VCaP (cell line): ENCODE measurements at regions not wholly inside any gene's neighbourhood (a gene's known extent, or its start where the extent isn't known, plus 50 kb on each side); places are given as distances from the start of the nearest gene placed in this dataset.

Experiments used
- H3K27ac ChIP-seq: fragments of 450-650 bp; 2 replicates; pipeline ENCODE4 v1.5.1; 2017
- CTCF ChIP-seq: fragments of 450-650 bp; conservative IDR thresholded peaks from 2 replicates; pipeline ENCODE4 v1.5.1; 2017; ENCODE audit warnings: mild to moderate bottlenecking, moderate library complexity

DNA sequence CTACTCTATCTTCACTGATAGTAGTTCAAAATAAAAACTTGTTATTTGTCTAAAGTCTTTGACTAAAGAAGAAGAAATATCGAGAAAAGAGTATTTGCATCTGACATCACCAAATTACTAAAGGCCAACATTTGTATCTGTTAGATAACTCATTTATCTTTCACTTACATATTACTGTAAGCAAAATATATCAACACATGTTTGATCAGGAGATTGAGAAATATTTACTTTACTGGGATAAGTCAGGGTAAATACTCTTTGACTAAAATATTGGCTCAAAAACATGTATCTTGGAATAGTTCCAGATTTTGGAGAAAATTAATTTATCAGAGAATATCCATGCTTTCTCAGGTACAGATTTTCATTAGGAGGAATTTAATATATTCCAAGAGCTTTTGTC is 306.0 kb downstream of the TENT5A start:
- no peak for TF ChIP-seq CTCF
- H3K27ac ChIP-seq, result no peak overlapping the region

DNA sequence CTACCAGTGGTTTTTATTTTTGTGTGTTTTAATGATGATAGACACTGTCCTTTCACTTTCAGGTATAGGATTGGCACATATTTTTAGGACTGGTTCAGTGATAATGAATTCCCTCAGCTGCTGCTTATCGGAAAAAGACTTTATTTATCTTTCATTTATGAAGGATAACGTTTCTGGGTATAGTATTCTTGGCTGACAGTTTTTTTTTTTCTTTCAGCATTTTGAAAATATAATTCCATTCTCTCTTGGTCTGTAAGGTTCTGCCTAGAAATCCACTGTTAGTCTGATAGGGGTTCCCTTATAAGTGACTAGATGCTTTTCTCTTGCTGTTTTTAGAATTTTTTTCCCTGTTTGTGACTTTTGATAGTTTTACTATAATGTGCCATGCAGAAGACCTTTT is 313.1 kb downstream of the TENT5A start:
- H3K27ac ChIP-seq, result no peak overlapping the region
- TF ChIP-seq CTCF, result no peak

- TF ChIP-seq CTCF, result no peak
- H3K27ac ChIP-seq, result no peak overlapping the region
Observed at GRCh38 chr6:81436990-81437389, 315.5 kb downstream of the TENT5A start.

DNA sequence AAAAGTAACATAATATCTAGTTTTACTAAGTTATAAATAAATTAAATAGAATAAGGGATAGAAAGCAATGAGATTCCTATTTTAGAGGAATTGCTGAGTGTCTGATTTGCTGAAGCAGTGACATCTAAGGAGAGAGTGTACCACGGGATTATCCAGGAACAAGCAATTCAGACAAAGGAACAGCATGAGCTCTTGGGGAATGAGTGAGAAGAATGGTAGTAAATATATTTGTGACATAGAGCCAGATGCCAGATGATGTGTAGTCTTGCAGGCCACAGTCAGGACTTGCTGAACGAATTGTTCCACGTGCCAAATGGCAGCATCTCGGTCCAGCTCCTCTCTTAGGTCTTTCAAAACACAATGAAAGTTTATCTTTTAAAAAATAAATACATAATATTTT is 339.2 kb downstream of the TENT5A start:
- TF ChIP-seq CTCF, result no peak
- H3K27ac ChIP-seq, result no peak overlapping the region

GRCh38 chr6:81401970-81402690 is 350.4 kb downstream of the TENT5A start:
- no peak overlapping the region for H3K27ac ChIP-seq
- TF ChIP-seq CTCF, result no peak

- TF ChIP-seq CTCF, result no peak
- no peak overlapping the region for H3K27ac ChIP-seq
Observed at GRCh38 chr6:81396916-81397315, 355.6 kb downstream of the TENT5A start.

DNA sequence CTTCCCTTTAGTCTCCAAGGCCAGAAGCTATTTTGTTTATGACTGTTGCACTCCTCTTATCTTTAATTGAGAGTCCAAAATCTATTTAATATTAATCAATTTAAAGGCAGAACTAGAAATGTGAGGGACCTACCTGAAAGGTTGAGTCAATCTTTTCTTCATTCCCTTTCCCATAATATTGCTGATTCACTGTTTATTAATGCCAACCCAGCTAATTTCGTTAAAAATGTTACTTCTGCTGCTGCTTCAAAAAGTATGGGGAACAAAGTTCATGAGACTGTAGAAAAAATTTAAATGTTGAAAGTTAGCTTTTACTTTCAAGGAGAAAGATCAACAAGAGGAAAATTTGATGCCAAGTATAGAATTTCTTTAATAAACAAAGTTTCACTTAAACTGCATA is 365.3 kb downstream of the TENT5A start:
- no peak overlapping the region for H3K27ac ChIP-seq
- no peak for TF ChIP-seq CTCF
